ENCODE measurements at regions not wholly inside any gene's neighbourhood (a gene's known extent, or its start where the extent isn't known, plus 50 kb on each side); places are given as distances from the start of the nearest gene placed in this dataset.
A peak's percentile ranks its signal among the peaks of the same experiment; 100 is the strongest.

DNA sequence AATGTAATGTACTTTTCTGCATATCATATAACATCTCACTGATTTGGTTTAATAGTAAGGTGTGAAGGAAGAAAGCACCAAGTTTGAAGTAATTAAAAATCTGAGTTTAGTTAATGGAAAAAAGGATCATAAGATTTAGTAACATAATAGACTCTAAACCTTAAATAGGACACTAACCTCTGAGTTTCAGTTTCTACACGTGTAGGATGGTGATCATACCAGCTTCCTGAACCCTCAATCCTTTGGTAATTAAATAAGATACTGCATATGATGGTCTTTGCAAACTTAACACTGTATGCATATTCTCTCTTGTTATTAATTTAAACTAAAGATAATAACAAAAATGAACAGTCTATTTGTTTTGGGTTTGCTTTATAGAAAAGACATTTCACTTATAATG is 216.8 kb downstream of the NUP35 start:
- no peaks in the 10 kb centered on the region for H3K4me1 ChIP-seq (replicated peaks in 1 of 2)
- ATAC-seq (replicated peaks in 6 of 8), result no peak
- in situ Hi-C loops (cut with MboI; ENCODE audit: low pct_unique_long_range_greater_than_20kb in 2 of 9, low sequenced_read_pairs in 9 of 9, unreplicated experiment in 9 of 9), result no loop called here
- no peak overlapping the region for H3K27ac ChIP-seq
- no peak overlapping the region for H3K4me3 ChIP-seq
- WGBS, 10 experiments, result 18 to 100% (median 57%) methylated on average over 1 of the region's 1 CpG; no CpG with 5 or more reads in 3 of the 10 experiments

DNA sequence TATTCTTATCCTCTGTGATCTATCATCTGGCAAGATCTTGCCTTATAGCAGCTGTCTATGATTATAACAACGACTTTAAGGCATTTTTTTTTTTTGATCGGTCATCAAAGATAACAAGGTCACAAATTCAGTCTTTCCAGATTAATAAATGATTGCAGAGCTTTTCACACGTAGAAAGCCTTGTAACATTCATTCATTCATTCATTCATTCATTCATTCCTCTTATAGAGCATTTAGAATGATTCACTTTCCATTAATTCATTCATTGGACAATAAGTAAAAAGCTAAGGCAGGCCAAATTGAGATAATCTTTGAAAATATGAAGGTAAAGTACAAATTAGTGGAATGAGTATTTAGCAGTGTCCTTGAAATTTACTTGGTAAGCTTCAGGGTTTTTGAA is 223.7 kb downstream of the NUP35 start:
- Histone ChIP-seq H3K4me3 (no peak overlapping the region), H3K4me1 (replicated peaks in 1 of 2) (no peaks in the 10 kb centered on the region), H3K27ac (no peak overlapping the region)
- in situ Hi-C loops (cut with MboI; ENCODE audit: low pct_unique_long_range_greater_than_20kb in 2 of 9, low sequenced_read_pairs in 9 of 9, unreplicated experiment in 9 of 9), result no loop called here
- 6 to 100% (median 78%) methylated on average over 3 of the region's 3 CpGs for WGBS, 10 experiments
- no peak for ATAC-seq (replicated peaks in 6 of 8)

DNA sequence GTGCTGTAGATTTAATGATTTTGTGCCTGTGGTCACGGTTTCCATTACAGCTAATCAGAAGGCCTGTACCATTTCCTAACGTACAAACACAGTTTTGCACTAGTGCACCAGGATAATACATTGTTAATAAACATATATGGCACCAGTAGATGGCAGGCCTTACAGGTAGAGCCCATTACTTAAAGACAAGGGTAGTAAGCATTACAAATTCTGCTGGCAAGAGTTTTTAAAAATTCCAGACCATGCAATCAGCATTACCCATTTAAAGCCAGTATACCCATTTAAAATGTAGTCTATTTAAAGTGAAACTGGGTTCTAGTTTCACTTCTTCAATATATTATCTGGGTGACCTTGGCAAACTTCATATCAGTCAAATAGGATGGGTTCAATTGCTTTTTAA is 224.2 kb downstream of the NUP35 start:
- no peaks in the 10 kb centered on the region for H3K4me1 ChIP-seq (replicated peaks in 1 of 2)
- no peak overlapping the region for H3K4me3 ChIP-seq
- ATAC-seq (replicated peaks in 6 of 8), result no peak
- WGBS, 10 experiments, result 50 to 100% (median 90%) methylated on average over 1 to 2 of the region's 2 CpGs; no CpG with 5 or more reads in 1 of the 10 experiments
- H3K27ac ChIP-seq, result no peak overlapping the region
- in situ Hi-C loops (cut with MboI; ENCODE audit: low pct_unique_long_range_greater_than_20kb in 2 of 9, low sequenced_read_pairs in 9 of 9, unreplicated experiment in 9 of 9), result no loop called here

DNA sequence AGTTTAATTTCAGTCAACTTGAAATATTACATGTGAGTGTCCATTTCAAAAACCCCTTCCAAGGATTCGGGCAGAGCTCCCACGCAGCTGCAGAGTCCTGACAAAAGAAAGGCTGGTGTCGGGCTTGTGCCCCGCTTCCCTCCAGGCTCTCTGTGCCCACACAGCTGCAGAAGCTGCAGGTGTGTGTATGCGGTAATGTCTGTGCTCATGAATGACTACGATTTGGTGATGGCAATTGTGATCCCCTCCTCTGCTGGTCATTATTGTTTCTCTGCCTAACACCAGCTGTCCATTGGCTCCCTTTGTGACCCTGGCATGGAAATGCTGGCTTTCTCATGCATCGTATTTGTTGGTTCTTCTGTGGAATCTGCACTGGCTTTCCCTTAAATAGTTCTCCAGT is 224.8 kb downstream of the NUP35 start:
- Histone ChIP-seq H3K4me1 (replicated peaks in 1 of 2) (no peaks in the 10 kb centered on the region), H3K27ac (no peak overlapping the region), H3K4me3 (no peak overlapping the region)
- WGBS, 10 experiments, result 0 to 90% (median 45%) methylated on average over 2 to 6 of the region's 7 CpGs; no CpG with 5 or more reads in 3 of the 10 experiments
- no peak for ATAC-seq (replicated peaks in 6 of 8)
- in situ Hi-C loops (cut with MboI; ENCODE audit: low pct_unique_long_range_greater_than_20kb in 2 of 9, low sequenced_read_pairs in 9 of 9, unreplicated experiment in 9 of 9), result no loop called here

DNA sequence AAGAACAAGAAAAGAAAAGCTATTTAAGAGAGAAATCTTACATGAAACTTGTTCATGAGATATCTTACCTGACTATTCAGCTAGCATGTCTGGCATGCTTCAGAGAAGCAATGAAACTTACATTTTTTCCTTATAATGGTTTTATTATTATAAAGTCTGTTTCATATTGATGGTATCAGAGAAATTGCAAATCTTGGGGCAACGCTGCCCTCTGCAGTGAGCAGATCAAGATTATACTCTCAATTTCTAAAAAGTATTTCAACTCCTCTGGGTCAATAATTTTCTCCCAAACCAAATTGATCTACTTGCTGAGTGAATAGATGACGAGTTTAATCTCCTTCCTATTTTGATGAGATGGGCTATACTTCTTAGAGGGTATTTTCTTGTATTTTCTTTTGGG is 235.6 kb downstream of the NUP35 start:
- no peak overlapping the region for H3K27ac ChIP-seq
- peaks cover 0 to 5% of the 10 kb centered on the region in 2 donors for H3K4me1 ChIP-seq (replicated peaks in 1 of 2)
- no peak overlapping the region for H3K4me3 ChIP-seq
- 0 to 100% (median 70%) methylated on average over 1 to 2 of the region's 2 CpGs; no CpG with 5 or more reads in 2 of the 10 experiments for WGBS, 10 experiments
- no peak for ATAC-seq (replicated peaks in 6 of 8)
- in situ Hi-C loops (cut with MboI; ENCODE audit: low pct_unique_long_range_greater_than_20kb in 2 of 9, low sequenced_read_pairs in 9 of 9, unreplicated experiment in 9 of 9), result no loop called here

DNA sequence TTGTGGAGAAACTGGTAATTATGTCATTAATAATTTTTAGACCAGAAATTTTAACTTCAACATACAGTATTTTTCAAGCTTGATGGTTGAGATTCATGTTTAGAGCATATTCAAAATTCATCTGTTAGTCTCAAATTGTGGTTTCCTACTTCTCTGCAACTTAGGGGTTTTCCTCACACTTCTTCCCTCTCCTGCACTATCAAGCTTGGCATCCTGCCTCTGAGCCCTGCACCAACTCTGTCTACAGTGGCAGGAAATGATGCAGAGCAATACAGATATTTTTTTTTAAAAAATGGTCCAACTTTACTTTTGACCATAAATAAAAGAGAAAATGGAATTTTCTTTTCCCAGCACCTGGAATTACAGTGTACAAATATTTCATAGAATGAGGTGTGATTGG is 247.3 kb downstream of the NUP35 start:
- Histone ChIP-seq H3K4me1 (replicated peaks in 1 of 2) (no peaks in the 10 kb centered on the region), H3K27ac (no peak overlapping the region), H3K4me3 (no peak overlapping the region)
- no peak for ATAC-seq (replicated peaks in 6 of 8)
- in situ Hi-C loops (cut with MboI; ENCODE audit: low pct_unique_long_range_greater_than_20kb in 2 of 9, low sequenced_read_pairs in 9 of 9, unreplicated experiment in 9 of 9), result no loop called here

DNA sequence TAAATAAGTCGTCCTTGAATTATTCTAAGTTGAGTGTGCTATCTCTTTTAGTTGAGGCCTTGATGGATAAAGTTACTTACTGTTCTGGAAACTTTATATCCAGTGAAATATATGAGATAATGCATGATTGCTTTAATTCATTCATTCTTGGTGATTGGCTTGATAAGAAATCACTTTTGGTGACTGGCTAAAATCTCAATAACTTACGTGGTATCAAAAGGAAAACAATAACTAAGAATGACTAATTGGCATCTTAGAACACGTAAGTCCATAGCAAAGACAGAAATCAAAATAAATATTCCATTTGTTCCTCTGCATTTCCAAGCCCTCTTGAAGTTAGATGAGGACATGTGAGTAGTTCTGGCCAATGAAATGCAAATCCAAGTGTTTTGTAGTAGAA is 251.6 kb downstream of the NUP35 start:
- WGBS, 10 experiments, result 37 to 100% (median 92%) methylated on average over 2 to 3 of the region's 3 CpGs; no CpG with 5 or more reads in 1 of the 10 experiments
- in situ Hi-C loops (cut with MboI; ENCODE audit: low pct_unique_long_range_greater_than_20kb in 2 of 9, low sequenced_read_pairs in 9 of 9, unreplicated experiment in 9 of 9), result no loop called here
- H3K27ac ChIP-seq, result no peak overlapping the region
- ATAC-seq (replicated peaks in 6 of 8), result no peak
- H3K4me3 ChIP-seq, result no peak overlapping the region
- H3K4me1 ChIP-seq (replicated peaks in 1 of 2), result no peaks in the 10 kb centered on the region

DNA sequence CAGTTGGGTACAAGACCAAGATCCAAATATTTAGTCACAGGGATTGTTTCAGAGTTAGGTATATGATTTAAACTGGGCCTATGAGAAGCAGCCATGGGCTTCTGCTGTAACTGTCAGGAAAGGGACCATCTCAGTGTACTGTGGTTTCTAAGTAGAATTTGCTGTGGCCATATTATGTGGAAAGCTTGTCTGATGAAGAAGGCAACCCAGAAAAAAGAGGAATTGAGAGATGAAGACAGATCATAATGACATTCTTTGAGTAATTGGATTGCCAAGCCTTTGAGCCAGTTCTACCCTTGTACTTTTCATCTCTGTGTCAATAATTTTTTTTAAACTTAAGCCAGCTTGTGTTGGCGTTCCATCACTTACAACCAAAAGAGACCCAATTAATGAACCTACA is 259.6 kb downstream of the NUP35 start:
- no peaks in the 10 kb centered on the region for H3K4me1 ChIP-seq (replicated peaks in 1 of 2)
- no peak overlapping the region for H3K27ac ChIP-seq
- in situ Hi-C loops (cut with MboI; ENCODE audit: low pct_unique_long_range_greater_than_20kb in 2 of 9, low sequenced_read_pairs in 9 of 9, unreplicated experiment in 9 of 9), result no loop called here
- 40 to 100% (median 82%) methylated on average over 1 of the region's 1 CpG; no CpG with 5 or more reads in 3 of the 10 experiments for WGBS, 10 experiments
- H3K4me3 ChIP-seq, result no peak overlapping the region
- no peak for ATAC-seq (replicated peaks in 6 of 8)

DNA sequence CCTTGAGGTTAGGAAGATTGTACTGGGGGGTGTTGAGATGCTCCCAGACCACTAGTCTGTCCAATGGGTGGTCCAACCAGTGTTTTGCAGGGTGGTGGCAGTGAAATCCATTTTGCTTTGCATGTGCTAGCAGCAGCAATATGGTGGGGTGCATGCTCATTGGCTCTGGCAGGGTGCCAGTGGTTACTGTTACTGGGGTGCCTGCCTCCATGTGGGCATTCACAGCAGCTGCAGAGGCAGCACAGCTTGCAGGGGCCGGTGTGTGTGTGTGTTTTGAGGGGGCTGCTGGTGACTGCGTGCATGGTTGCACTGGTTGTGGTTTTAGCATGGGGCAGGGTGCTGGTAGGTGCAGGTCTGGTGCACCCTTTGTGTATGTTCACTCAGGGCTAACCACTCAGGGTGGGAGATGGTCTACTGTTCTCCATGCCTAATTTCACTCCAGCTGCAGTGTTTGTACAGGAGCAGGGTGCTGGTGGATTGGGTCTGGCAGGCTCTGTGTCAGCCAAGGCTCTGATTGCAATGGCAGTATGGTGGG is 265.4 kb downstream of the NUP35 start:
- no peaks in the 10 kb centered on the region for H3K4me1 ChIP-seq (replicated peaks in 1 of 2)
- no peak overlapping the region for H3K4me3 ChIP-seq
- in situ Hi-C loops (cut with MboI; ENCODE audit: low pct_unique_long_range_greater_than_20kb in 2 of 9, low sequenced_read_pairs in 9 of 9, unreplicated experiment in 9 of 9), result no loop called here
- no peak overlapping the region for H3K27ac ChIP-seq
- 20 to 83% (median 79%) methylated on average over 1 to 2 of the region's 2 CpGs; no CpG with 5 or more reads in 6 of the 10 experiments for WGBS, 10 experiments
- no peak for ATAC-seq (replicated peaks in 6 of 8)

DNA sequence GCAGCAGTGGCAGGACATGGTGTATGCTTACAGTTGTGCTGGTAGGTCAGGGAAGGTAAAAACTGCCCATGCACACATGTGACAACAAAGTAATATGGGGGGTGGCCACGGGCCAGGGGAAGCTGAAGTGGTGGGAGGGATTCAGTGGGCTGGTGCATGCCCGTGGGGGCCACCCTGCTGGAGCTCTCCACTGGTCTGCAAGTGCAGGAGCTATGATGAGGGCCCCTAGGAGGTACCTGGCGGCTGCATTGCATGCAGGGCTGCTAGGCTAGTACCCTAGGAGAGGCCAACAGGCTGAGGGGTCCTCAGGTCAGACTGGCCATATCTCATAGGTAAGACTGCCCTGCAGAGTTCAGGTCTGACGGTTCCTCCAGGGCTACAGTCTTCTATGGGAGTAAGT is 265.9 kb downstream of the NUP35 start:
- H3K4me1 ChIP-seq (replicated peaks in 1 of 2), result no peaks in the 10 kb centered on the region
- in situ Hi-C loops (cut with MboI; ENCODE audit: low pct_unique_long_range_greater_than_20kb in 2 of 9, low sequenced_read_pairs in 9 of 9, unreplicated experiment in 9 of 9), result no loop called here
- H3K4me3 ChIP-seq, result no peak overlapping the region
- no peak for ATAC-seq (replicated peaks in 6 of 8)
- WGBS, 10 experiments, result 11 to 80% (median 80%) methylated on average over 1 to 3 of the region's 4 CpGs; no CpG with 5 or more reads in 7 of the 10 experiments
- no peak overlapping the region for H3K27ac ChIP-seq

DNA sequence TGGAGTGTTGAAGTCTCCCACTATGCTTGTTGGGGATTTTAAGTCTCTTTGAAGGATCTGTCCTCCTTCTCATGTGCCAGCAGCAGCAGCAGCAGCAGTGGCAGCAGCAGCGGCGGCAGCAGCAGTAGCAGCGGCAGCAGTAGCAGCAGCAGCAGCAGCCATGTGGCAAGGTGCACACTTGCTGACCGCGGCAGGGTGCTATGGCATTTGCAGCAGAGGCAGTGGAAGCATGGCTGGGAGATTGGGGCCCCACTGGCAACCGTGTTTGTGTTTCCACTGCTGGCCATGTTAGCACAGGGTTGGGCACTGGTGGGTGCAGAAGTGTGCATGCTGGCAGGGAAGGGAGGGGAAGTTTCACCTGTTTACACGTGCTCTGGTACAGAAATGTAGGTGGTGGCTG is 280.1 kb downstream of the NUP35 start:
- no peak overlapping the region for H3K4me3 ChIP-seq
- in situ Hi-C loops (cut with MboI; ENCODE audit: low pct_unique_long_range_greater_than_20kb in 2 of 9, low sequenced_read_pairs in 9 of 9, unreplicated experiment in 9 of 9), result no loop called here
- no peak for ATAC-seq (replicated peaks in 6 of 8)

DNA sequence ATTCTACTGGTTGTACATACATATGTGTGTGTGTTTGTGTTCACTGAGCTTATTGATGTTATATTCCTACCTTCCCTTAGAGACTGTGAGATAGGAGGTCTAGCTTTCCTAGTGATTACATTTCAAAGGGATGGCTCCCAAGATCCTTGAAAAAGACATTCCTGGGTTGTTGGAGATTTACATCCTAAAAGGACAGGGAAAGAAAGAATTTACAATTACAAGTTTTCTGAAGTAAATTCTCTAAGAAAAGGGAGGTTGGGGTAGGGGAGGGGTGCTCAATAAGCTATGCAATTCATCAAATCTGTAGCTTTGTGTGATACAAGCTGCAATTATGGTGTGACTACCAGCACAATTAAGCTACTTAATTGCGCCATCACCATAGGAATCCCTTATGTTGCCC is 284.3 kb downstream of the NUP35 start:
- Histone ChIP-seq H3K27ac (no peak overlapping the region), H3K4me1 (replicated peaks in 1 of 2) (peaks cover 0 to 9% of the 10 kb centered on the region in 2 donors), H3K4me3 (no peak overlapping the region)
- in situ Hi-C loops (cut with MboI; ENCODE audit: low pct_unique_long_range_greater_than_20kb in 2 of 9, low sequenced_read_pairs in 9 of 9, unreplicated experiment in 9 of 9), result no loop called here
- 0 to 43% (median 0%) methylated on average over 1 of the region's 1 CpG; no CpG with 5 or more reads in 2 of the 10 experiments for WGBS, 10 experiments
- no peak for ATAC-seq (replicated peaks in 6 of 8)

More for the DNA sequence above, 280.1 kb downstream of the NUP35 start:
- Histone ChIP-seq H3K4me1 (replicated peaks in 1 of 2) (peaks cover 0 to 9% of the 10 kb centered on the region in 2 donors), H3K27ac (no peak overlapping the region)
- 0 to 94% (median 80%) methylated on average over 1 to 6 of the region's 7 CpGs; no CpG with 5 or more reads in 3 of the 10 experiments for WGBS, 10 experiments

DNA sequence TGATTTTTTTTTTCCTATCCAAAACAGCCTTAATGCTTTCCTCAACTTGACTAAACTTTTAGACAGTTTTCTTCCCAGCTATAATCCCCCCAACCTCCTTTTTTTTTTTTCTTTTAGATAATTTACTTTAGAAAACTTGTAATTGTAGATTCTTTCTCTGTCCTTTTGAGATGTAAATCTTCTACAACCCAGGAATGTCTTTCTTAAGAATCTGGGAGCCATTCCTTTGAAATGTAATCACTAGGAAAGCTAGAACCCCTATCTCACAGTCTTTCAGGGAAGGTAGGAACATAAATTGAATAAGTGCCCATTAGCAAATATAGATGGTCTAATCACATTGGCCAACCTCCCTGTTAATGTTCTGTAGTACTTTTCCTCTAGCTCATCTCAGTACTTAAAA is 285.4 kb downstream of the NUP35 start:
- ATAC-seq (replicated peaks in 6 of 8), result no peak
- in situ Hi-C loops (cut with MboI; ENCODE audit: low pct_unique_long_range_greater_than_20kb in 2 of 9, low sequenced_read_pairs in 9 of 9, unreplicated experiment in 9 of 9), result no loop called here
- H3K4me3 ChIP-seq, result no peak overlapping the region
- H3K4me1 ChIP-seq (replicated peaks in 1 of 2), result peaks cover 0 to 9% of the 10 kb centered on the region in 2 donors
- no peak overlapping the region for H3K27ac ChIP-seq

DNA sequence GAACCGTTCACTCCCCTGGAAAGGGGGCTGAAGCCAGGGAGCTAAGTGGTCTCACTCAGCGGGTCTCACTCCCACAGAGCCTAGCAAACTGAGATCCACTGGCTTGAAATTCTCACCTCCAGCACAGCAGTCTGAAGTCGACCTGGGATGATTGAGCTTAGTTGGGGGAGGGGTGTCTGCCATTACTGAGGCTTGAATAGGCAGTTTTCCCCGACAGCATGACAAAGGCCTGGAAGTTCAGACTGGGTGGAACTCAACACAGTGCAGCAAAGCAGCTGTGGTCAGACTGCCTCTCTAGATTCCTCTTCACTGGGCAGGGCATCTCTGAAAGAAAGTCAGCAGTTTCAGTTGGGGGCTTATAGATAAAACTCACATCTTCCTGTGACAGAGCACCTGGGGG is 292.5 kb downstream of the NUP35 start:
- ATAC-seq (replicated peaks in 6 of 8), result peak in 2 of 8 experiments; percentile 30 to 76
- 0 to 100% (median 25%) methylated on average over 1 to 3 of the region's 4 CpGs; no CpG with 5 or more reads in 5 of the 10 experiments for WGBS, 10 experiments
- Histone ChIP-seq H3K27ac (no peak overlapping the region), H3K4me3 (no peak overlapping the region), H3K4me1 (replicated peaks in 1 of 2) (no peaks in the 10 kb centered on the region)
- in situ Hi-C loops (cut with MboI; ENCODE audit: low pct_unique_long_range_greater_than_20kb in 2 of 9, low sequenced_read_pairs in 9 of 9, unreplicated experiment in 9 of 9), result no loop called here
